Right atrium auricular region (tissue), 2 donors: ENCODE measurements at regions not wholly inside any gene's neighbourhood (a gene's known extent, or its start where the extent isn't known, plus 50 kb on each side); places are given as distances from the start of the nearest gene placed in this dataset.

Source experiments
- DNase-seq: peaks from one replicate; pipeline ENCODE4 v3.0.0-alpha.2; 2019; ENCODE audit warnings: low spot score
- H3K27ac ChIP-seq, 2 donors: fragments of 200-600 bp; sonication (generic); 1 replicate in 1 of 2; 2 replicates in 1 of 2; pipeline ENCODE4 v1.5.1; 2016 to 2019
- H3K27me3 ChIP-seq, 2 donors: fragments of 200-600 bp; sonication (generic); one replicate each; pipeline versions ENCODE4 v1.5.1 to v1.6.0; 2017 to 2019
- H3K36me3 ChIP-seq: fragments of 200-600 bp; sonication (generic); one replicate; pipeline ENCODE4 v1.5.1; 2016
- H3K4me1 ChIP-seq, 2 donors: fragments of 200-600 bp; sonication (generic); one replicate each; pipeline versions ENCODE4 v1.5.1 to v1.6.0; 2017 to 2019
- H3K4me3 ChIP-seq, 2 donors: fragments of 200-600 bp; sonication (generic); 1 replicate in 1 of 2; 2 replicates in 1 of 2; pipeline ENCODE4 v1.5.1; 2017 to 2019; ENCODE audit warnings: mild to moderate bottlenecking in 1 of 2, moderate library complexity in 1 of 2
- H3K9me3 ChIP-seq, 2 donors: fragments of 200-600 bp; sonication (generic); one replicate each; pipeline ENCODE4 v1.5.1; 2019
- CTCF ChIP-seq, 2 donors: fragments of 200-600 bp; sonication (generic); IDR thresholded peaks; one replicate each; pipeline ENCODE4 v1.5.1; 2019; ENCODE audit warnings: antibody characterized with exemption in 2 of 2

- TF ChIP-seq CTCF (IDR thresholded peaks at IDR 0.05), result no peak
- no peak for DNase-seq
- no peak overlapping the region for H3K27ac ChIP-seq
- H3K27me3 ChIP-seq, result no peaks in the 10 kb centered on the region
- H3K4me3 ChIP-seq, result no peak overlapping the region
- H3K4me1 ChIP-seq, result no peaks in the 10 kb centered on the region
- H3K36me3 ChIP-seq, result no peaks in the 10 kb centered on the region
- no peaks in the 10 kb centered on the region for H3K9me3 ChIP-seq
Observed at GRCh38 chr2:126409850-126410249, 246.1 kb upstream of the GYPC start.

GRCh38 chr2:126413079-126413478 lies 242.9 kb upstream of the GYPC start:
- no peak overlapping the region for H3K4me3 ChIP-seq
- DNase-seq, result no peak
- H3K36me3 ChIP-seq, result no peaks in the 10 kb centered on the region
- peaks cover 0 to 8% of the 10 kb centered on the region in 2 donors for H3K9me3 ChIP-seq
- TF ChIP-seq CTCF (IDR thresholded peaks at IDR 0.05), result no peak
- peaks cover 0 to 4% of the 10 kb centered on the region in 2 donors for H3K27me3 ChIP-seq
- H3K27ac ChIP-seq, result no peak overlapping the region
- H3K4me1 ChIP-seq, result no peaks in the 10 kb centered on the region

GRCh38 chr2:126419403-126419802 lies 236.6 kb upstream of the GYPC start:
- Histone ChIP-seq H3K9me3 (peaks cover 10 to 46% of the 10 kb centered on the region in 2 donors), H3K27me3 (peaks cover 0 to 4% of the 10 kb centered on the region in 2 donors), H3K4me3 (no peak overlapping the region), H3K36me3 (no peaks in the 10 kb centered on the region), H3K4me1 (no peaks in the 10 kb centered on the region), H3K27ac (no peak overlapping the region)
- TF ChIP-seq CTCF (IDR thresholded peaks at IDR 0.05), result no peak
- DNase-seq, result no peak

- peaks cover 0 to 9% of the 10 kb centered on the region in 2 donors for H3K9me3 ChIP-seq
- H3K4me3 ChIP-seq, result no peak overlapping the region
- no peaks in the 10 kb centered on the region for H3K36me3 ChIP-seq
- no peaks in the 10 kb centered on the region for H3K4me1 ChIP-seq
- H3K27me3 ChIP-seq, result no peaks in the 10 kb centered on the region
- no peak for DNase-seq
- no peak overlapping the region for H3K27ac ChIP-seq
- TF ChIP-seq CTCF (IDR thresholded peaks at IDR 0.05), result no peak
Observed at GRCh38 chr2:126425943-126426342, 230.0 kb upstream of the GYPC start.

GRCh38 chr2:126429103-126429502 lies 226.9 kb upstream of the GYPC start:
- Histone ChIP-seq H3K36me3 (no peaks in the 10 kb centered on the region), H3K9me3 (no peaks in the 10 kb centered on the region), H3K4me3 (no peak overlapping the region), H3K27ac (no peak overlapping the region), H3K27me3 (no peaks in the 10 kb centered on the region), H3K4me1 (no peaks in the 10 kb centered on the region)
- no peak for DNase-seq
- no peak for TF ChIP-seq CTCF (IDR thresholded peaks at IDR 0.05)

GRCh38 chr2:126431136-126431535 lies 224.8 kb upstream of the GYPC start:
- Histone ChIP-seq H3K36me3 (no peaks in the 10 kb centered on the region), H3K4me1 (no peaks in the 10 kb centered on the region), H3K27me3 (no peaks in the 10 kb centered on the region), H3K27ac (no peak overlapping the region), H3K4me3 (no peak overlapping the region), H3K9me3 (no peaks in the 10 kb centered on the region)
- TF ChIP-seq CTCF (IDR thresholded peaks at IDR 0.05), result no peak
- DNase-seq, result no peak
